HG03280 (cell line): ENCODE measurements at regions not wholly inside any gene's neighbourhood (a gene's known extent, or its start where the extent isn't known, plus 50 kb on each side); places are given as distances from the start of the nearest gene placed in this dataset.
A peak's percentile ranks its signal among the peaks of the same experiment; 100 is the strongest.

ENCODE experiments used
- ATAC-seq: cut with Tn5 transposase; IDR thresholded peaks from one replicate; pipeline ENCODE4 v1.9.1; 2021; ENCODE audit warnings: mild to moderate bottlenecking, moderate library complexity; ENCODE audit not compliant: unreplicated experiment

- peak; percentile 88 for ATAC-seq
These were observed 194.0 kb downstream of the GASK1B start for GRCh38 chr4:157978680-157979361.

- no peak for ATAC-seq
These were observed 195.7 kb downstream of the GASK1B start for GRCh38 chr4:157977086-157977485.

GRCh38 chr4:157973297-157973696 is 199.5 kb downstream of the GASK1B start:
- no peak for ATAC-seq

GRCh38 chr4:157964463-157964862 is 208.4 kb downstream of the GASK1B start:
- no peak for ATAC-seq

GRCh38 chr4:157961229-157961990 is 211.4 kb downstream of the GASK1B start:
- no peak for ATAC-seq

GRCh38 chr4:157957905-157958304 is 214.9 kb downstream of the GASK1B start:
- no peak for ATAC-seq

- no peak for ATAC-seq
These were observed 230.8 kb downstream of the GASK1B start for GRCh38 chr4:157942017-157942416.

GRCh38 chr4:157934151-157934550 is 238.7 kb downstream of the GASK1B start:
- ATAC-seq: no peak

GRCh38 chr4:157932936-157933335 is 239.9 kb downstream of the GASK1B start:
- ATAC-seq: no peak

- ATAC-seq: no peak
These were observed 243.3 kb downstream of the GASK1B start for GRCh38 chr4:157929486-157929885.

GRCh38 chr4:157918036-157918832 is 254.6 kb downstream of the GASK1B start:
- no peak for ATAC-seq

GRCh38 chr4:157912212-157912611 is 260.6 kb downstream of the GASK1B start:
- no peak for ATAC-seq

- no peak for ATAC-seq
These were observed 261.2 kb downstream of the GASK1B start for GRCh38 chr4:157911662-157912061.

- ATAC-seq: no peak
These were observed 264.1 kb downstream of the GASK1B start for GRCh38 chr4:157908691-157909090.

- no peak for ATAC-seq
These were observed 264.8 kb downstream of the GASK1B start for GRCh38 chr4:157908031-157908430.

GRCh38 chr4:157907226-157907946 is 265.4 kb downstream of the GASK1B start:
- ATAC-seq: no peak

GRCh38 chr4:157898836-157899605 is 273.8 kb downstream of the GASK1B start:
- no peak for ATAC-seq

- ATAC-seq: no peak
These were observed 274.9 kb downstream of the GASK1B start for GRCh38 chr4:157897855-157898370.

- ATAC-seq: no peak
These were observed 276.1 kb downstream of the GASK1B start for GRCh38 chr4:157896726-157897125.

GRCh38 chr4:157895205-157895604 is 277.6 kb downstream of the GASK1B start:
- no peak for ATAC-seq
